RWPE1 (cell line): ENCODE measurements at regions not wholly inside any gene's neighbourhood (a gene's known extent, or its start where the extent isn't known, plus 50 kb on each side); places are given as distances from the start of the nearest gene placed in this dataset.

ENCODE experiments used
- CTCF ChIA-PET: fragments of 350-600 bp; sonication (Branson Sonifier 250); formaldehyde crosslinking; extraction: SDS; loops from one replicate; lab custom pipeline; 2021; lab: Yijun Ruan, JAX
- POLR2A ChIA-PET: fragments of 400-600 bp; formaldehyde crosslinking; extraction: SDS; loops from one replicate; lab custom pipeline; 2020; ENCODE audit warnings: antibody characterized with exemption; ENCODE audit not compliant: low non-redundant PET; lab: Yijun Ruan, JAX
- DNase-seq: peaks from one replicate; pipeline ENCODE4 v3.0.0; 2012; ENCODE audit warnings: low spot score
- H3K27ac ChIP-seq: fragments of 450-650 bp; 2 replicates; pipeline ENCODE4 v1.5.1; 2017
- CTCF ChIP-seq: fragments of 450-650 bp; conservative IDR thresholded peaks from 2 replicates; pipeline ENCODE4 v1.5.1; 2017; ENCODE audit warnings: low read depth, mild to moderate bottlenecking

GRCh38 chr3:106326941-106327695 lies 458.3 kb upstream of the CBLB start:
- ChIA-PET CTCF (interaction anchor here (0.6 kb wide), 1 partner anchor 9 kb away, joined by 3 read pairs; no protein-coding TSS in a partner anchor), POLR2A (no interaction called here)
- no peak overlapping the region for H3K27ac ChIP-seq
- TF ChIP-seq CTCF: no peak
- DNase-seq: no peak

GRCh38 chr3:106327696-106328025 lies 458.8 kb upstream of the CBLB start:
- POLR2A ChIA-PET: no interaction called here

GRCh38 chr3:106328224-106328623 lies 459.4 kb upstream of the CBLB start:
- no peak overlapping the region for H3K27ac ChIP-seq
- DNase-seq: no peak
- no peak for TF ChIP-seq CTCF
- POLR2A ChIA-PET: no interaction called here
- CTCF ChIA-PET: no interaction called here

More at GRCh38 chr3:106327696-106328025, 458.8 kb upstream of the CBLB start:
- DNase-seq: no peak
- TF ChIP-seq CTCF: no peak
- no peak overlapping the region for H3K27ac ChIP-seq
- CTCF ChIA-PET: no interaction called here

- CTCF ChIA-PET: interaction anchor here (0.6 kb wide), 1 partner anchor 280 kb away, joined by 3 read pairs; no protein-coding TSS in a partner anchor
- POLR2A ChIA-PET: interaction anchor here (0.6 kb wide), 1 partner anchor 81 kb away, joined by 3 read pairs; no protein-coding TSS in a partner anchor
- TF ChIP-seq CTCF: no peak
- H3K27ac ChIP-seq: no peak overlapping the region
- DNase-seq: no peak
These were observed 460.7 kb upstream of the CBLB start for GRCh38 chr3:106329521-106329920.

- CTCF ChIA-PET: no interaction called here
- no peak for DNase-seq
- no peak overlapping the region for H3K27ac ChIP-seq
- POLR2A ChIA-PET: no interaction called here
- no peak for TF ChIP-seq CTCF
These were observed 462.8 kb upstream of the CBLB start for GRCh38 chr3:106331636-106332035.

- no peak for TF ChIP-seq CTCF
- POLR2A ChIA-PET: no interaction called here
- H3K27ac ChIP-seq: no peak overlapping the region
- DNase-seq: no peak
- CTCF ChIA-PET: no interaction called here
These were observed 463.3 kb upstream of the CBLB start for GRCh38 chr3:106332129-106332528.
